ENCODE measurements at regions not wholly inside any gene's neighbourhood (a gene's known extent, or its start where the extent isn't known, plus 50 kb on each side); places are given as distances from the start of the nearest gene placed in this dataset.
A peak's percentile ranks its signal among the peaks of the same experiment; 100 is the strongest.

DNA sequence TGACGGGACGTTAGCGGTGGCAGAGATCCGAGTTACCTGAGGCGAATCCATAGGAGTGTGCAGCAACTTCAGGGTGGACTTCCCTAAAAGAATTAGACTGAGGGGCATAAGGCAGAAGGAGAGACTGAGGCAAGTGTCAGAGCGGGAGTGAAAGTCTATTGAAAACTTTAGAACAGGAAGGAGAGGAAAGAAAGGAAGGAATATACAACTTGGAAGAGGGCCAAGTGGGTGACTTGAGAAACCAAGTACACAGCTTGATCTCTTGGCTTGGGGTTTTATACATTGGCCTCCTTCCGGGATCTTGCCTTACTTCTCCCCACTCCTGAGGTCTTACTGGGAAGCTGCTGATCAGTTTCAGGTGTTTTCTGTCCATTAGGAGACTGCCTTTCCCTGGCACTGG is 84.9 kb downstream of the SNX18 start:
- no peak overlapping the region for H3K4me3 ChIP-seq
- no peaks in the 10 kb centered on the region for H3K27me3 ChIP-seq
- peaks cover 0 to 31% (median 7%) of the 10 kb centered on the region in 12 donors for H3K4me1 ChIP-seq
- 91 to 95% (median 91%) methylated on average over 7 of the region's 7 CpGs for WGBS, 4 donors
- peaks cover 0 to 18% (median 4%) of the 10 kb centered on the region in 12 donors for H3K9me3 ChIP-seq
- ATAC-seq = no peak
- intact Hi-C loops (cut with DNase I) = no loop called here
- DNase-seq = no peak
- peak overlapping the region in 5 of 12 donors; percentile 46 to 74 (median 52) for H3K27ac ChIP-seq
- H3K36me3 ChIP-seq = no peaks in the 10 kb centered on the region
- TF ChIP-seq, protein P1, sequence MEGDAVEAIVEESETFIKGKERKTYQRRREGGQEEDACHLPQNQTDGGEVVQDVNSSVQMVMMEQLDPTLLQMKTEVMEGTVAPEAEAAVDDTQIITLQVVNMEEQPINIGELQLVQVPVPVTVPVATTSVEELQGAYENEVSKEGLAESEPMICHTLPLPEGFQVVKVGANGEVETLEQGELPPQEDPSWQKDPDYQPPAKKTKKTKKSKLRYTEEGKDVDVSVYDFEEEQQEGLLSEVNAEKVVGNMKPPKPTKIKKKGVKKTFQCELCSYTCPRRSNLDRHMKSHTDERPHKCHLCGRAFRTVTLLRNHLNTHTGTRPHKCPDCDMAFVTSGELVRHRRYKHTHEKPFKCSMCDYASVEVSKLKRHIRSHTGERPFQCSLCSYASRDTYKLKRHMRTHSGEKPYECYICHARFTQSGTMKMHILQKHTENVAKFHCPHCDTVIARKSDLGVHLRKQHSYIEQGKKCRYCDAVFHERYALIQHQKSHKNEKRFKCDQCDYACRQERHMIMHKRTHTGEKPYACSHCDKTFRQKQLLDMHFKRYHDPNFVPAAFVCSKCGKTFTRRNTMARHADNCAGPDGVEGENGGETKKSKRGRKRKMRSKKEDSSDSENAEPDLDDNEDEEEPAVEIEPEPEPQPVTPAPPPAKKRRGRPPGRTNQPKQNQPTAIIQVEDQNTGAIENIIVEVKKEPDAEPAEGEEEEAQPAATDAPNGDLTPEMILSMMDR (IDR thresholded peaks at IDR 0.05) = no peak
- TF ChIP-seq POLR2A (IDR thresholded peaks at IDR 0.05) = no peak

DNA sequence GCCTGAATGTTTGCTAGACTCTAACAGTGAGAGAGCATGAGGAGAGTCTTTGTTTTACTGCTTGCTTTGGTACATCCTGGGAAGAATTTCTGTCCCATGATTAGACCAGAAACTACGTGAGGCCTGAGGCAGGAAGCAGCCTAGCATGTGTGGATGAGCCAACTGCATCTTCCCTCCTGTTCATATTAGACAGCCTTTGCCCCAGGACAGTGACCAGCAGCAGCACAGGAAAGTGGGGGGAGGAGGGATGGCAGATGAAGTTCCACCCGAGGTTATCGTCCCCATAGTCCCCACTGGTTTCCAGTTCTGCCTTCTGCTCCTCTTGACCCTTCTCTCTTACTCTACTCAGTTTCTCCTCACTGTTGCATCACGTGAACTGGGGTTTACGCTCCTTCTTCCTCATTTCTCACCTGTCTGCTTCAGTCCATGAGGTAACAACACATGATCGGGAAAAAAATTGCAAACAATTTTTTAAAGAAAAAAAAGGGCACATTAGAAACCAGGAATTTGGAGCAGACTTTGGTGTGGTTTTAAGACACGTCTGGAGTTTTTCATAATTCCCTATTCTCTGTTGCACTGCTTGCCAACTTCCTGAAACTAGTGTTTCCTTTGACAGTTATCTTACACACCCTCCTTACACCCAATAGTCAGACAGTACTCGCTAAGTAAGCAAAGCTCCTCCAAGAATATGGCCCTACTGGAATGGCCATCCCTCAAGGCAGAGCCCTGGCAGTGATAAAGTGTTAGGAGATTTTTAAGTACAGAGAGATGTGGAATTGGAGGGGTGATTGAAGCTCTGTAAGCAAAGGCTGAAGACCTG is 84.1 kb downstream of the SNX18 start:
- Histone ChIP-seq H3K4me3 (no peak overlapping the region), H3K4me1 (peaks cover 0 to 31% (median 7%) of the 10 kb centered on the region in 12 donors), H3K9me3 (peaks cover 0 to 25% (median 7%) of the 10 kb centered on the region in 12 donors), H3K27ac (peak overlapping the region in 5 of 12 donors; percentile 46 to 74 (median 52)), H3K27me3 (no peaks in the 10 kb centered on the region), H3K36me3 (no peaks in the 10 kb centered on the region)
- DNase-seq = peak in 1 of 5 donors; percentile 39
- intact Hi-C loops (cut with DNase I) = no loop called here
- TF ChIP-seq, protein P1 (IDR thresholded peaks at IDR 0.05) = no peak
- TF ChIP-seq POLR2A (IDR thresholded peaks at IDR 0.05) = no peak
- 71 to 75% (median 71%) methylated on average over 8 of the region's 8 CpGs for WGBS, 4 donors
- ATAC-seq = peak; percentile 68 to 87 (median 82)
